Sigmoid colon (tissue), 4 donors: ENCODE measurements at regions not wholly inside any gene's neighbourhood (a gene's known extent, or its start where the extent isn't known, plus 50 kb on each side); places are given as distances from the start of the nearest gene placed in this dataset.

Source experiments
- POLR2AphosphoS5 ChIP-seq, 4 donors: sonication (generic); formaldehyde crosslinking; IDR thresholded peaks; one replicate each; pipeline ENCODE4 v1.6.1; 2017; ENCODE audit warnings: antibody characterized with exemption in 4 of 4
- TF ChIP-seq, protein P1 (sequence below), 4 experiments: fragments of 450-650 bp in 3 of 4; fragments of 200-600 bp in 1 of 4; IDR thresholded peaks; one replicate each; pipeline ENCODE4 v1.5.1; 2016 to 2019; ENCODE audit warnings: antibody characterized with exemption in 4 of 4, mild to moderate bottlenecking in 3 of 4, moderate library complexity in 2 of 4

DNA sequence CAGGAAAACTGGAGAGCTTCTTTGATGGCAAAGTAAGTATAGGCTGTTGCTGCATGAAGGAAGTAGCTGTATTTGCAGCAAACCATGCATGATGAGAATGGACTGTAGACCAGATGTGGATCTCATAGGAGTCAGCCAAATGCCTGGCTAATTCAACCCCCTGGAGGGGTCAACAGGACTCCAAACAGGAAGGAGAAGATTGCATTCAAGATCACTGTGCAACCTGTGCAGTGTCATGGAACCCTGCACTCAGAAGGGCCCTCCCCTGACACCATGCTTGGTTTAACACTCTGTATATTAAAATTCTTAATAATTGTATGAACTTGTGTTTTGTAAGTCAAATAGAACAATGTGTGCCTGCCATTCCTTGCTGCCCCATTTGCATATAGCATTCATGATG lies 225.1 kb upstream of the FSCB start:
- no peak for TF ChIP-seq POLR2AphosphoS5 (IDR thresholded peaks at IDR 0.05)
- TF ChIP-seq, protein P1, sequence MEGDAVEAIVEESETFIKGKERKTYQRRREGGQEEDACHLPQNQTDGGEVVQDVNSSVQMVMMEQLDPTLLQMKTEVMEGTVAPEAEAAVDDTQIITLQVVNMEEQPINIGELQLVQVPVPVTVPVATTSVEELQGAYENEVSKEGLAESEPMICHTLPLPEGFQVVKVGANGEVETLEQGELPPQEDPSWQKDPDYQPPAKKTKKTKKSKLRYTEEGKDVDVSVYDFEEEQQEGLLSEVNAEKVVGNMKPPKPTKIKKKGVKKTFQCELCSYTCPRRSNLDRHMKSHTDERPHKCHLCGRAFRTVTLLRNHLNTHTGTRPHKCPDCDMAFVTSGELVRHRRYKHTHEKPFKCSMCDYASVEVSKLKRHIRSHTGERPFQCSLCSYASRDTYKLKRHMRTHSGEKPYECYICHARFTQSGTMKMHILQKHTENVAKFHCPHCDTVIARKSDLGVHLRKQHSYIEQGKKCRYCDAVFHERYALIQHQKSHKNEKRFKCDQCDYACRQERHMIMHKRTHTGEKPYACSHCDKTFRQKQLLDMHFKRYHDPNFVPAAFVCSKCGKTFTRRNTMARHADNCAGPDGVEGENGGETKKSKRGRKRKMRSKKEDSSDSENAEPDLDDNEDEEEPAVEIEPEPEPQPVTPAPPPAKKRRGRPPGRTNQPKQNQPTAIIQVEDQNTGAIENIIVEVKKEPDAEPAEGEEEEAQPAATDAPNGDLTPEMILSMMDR (IDR thresholded peaks at IDR 0.05) = no peak
